ENCODE measurements at regions not wholly inside any gene's neighbourhood (a gene's known extent, or its start where the extent isn't known, plus 50 kb on each side); places are given as distances from the start of the nearest gene placed in this dataset.

- no peak overlapping the region for H3K27ac Mint-ChIP-seq
- H3K9me3 ChIP-seq (ENCODE audit: control insufficient read depth, low read length) = no peaks in the 10 kb centered on the region
- no peak overlapping the region for H3K4me3 ChIP-seq (ENCODE audit: low read length)
- H3K9me3 Mint-ChIP-seq = no peaks in the 10 kb centered on the region
- no peaks in the 10 kb centered on the region for H3K4me1 Mint-ChIP-seq
- H3K36me3 Mint-ChIP-seq (ENCODE audit: low read depth) = no peaks in the 10 kb centered on the region
- H3K27ac ChIP-seq (ENCODE audit: low read depth, low read length) = no peak overlapping the region
- H3K4me1 ChIP-seq (ENCODE audit: control insufficient read depth, insufficient read depth, low read length) = no peaks in the 10 kb centered on the region
- TF ChIP-seq CTCF (conservative IDR thresholded peaks at IDR 0.05) = no peak
- H3K9ac ChIP-seq (ENCODE audit: extremely low read depth, low read length, poor library complexity, severe bottlenecking) = no peak overlapping the region
- H3K36me3 ChIP-seq (ENCODE audit: control insufficient read depth, insufficient read depth, low read length) = no peaks in the 10 kb centered on the region
- 95% methylated on average over 22 to 34 of the region's 34 CpGs for WGBS, 2 experiments (ENCODE audit: insufficient coverage in 1 of 2, insufficient read length in 1 of 2)
- DNase-seq = peak; percentile 41
- H3K27me3 ChIP-seq (ENCODE audit: control insufficient read depth, insufficient read depth, low read length, poor library complexity, severe bottlenecking) = no peaks in the 10 kb centered on the region
- H3K27me3 Mint-ChIP-seq (ENCODE audit: insufficient read depth) = peaks cover 3% of the 10 kb centered on the region
- H3K4me3 Mint-ChIP-seq = no peak overlapping the region
These were observed 130.9 kb upstream of the IQSEC1 start for GRCh38 chr3:13204177-13204581.

DNA sequence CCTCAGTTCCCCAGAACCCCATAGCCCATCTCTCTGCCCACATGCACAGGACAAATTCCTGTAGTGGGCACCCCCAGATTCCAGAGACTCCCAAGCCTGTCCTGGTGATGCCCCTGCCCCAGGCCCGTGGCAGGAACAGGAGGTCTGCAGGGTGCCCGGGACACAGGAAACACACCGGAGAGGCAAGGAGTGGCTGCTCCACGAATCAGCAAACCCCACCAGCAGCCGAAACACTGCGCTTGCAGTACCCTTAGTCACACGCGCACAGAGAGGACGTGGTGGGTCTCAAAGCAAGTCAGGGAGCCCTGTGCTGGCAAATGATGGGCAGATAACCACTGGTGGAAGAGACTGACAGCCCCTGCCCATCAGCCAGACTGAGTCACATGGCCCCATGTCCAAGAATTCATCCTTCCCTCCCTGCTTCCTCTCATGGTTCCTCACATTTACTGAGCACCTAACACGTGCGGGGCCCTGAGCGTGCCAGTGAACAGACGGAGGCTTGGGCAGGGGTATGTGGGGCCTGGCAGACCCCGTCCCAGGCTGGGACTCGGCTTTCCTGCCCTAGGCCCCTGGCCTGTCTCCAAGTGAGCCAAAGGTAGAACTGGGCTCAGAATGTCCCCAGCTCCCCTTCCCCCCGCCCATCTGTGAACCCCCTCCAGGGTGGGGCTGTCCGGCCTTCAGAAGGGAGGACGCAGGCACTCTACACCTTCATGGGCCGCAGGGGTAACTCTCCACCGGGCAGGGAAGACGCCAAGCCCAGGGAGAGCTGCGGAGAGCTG, 130.4 kb upstream of the IQSEC1 start:
- Histone ChIP-seq H3K27me3 (ENCODE audit: control insufficient read depth, insufficient read depth, low read length, poor library complexity, severe bottlenecking) (no peaks in the 10 kb centered on the region), H3K4me3 (ENCODE audit: low read length) (no peak overlapping the region), H3K4me1 (ENCODE audit: control insufficient read depth, insufficient read depth, low read length) (no peaks in the 10 kb centered on the region), H3K27ac (ENCODE audit: low read depth, low read length) (no peak overlapping the region), H3K36me3 (ENCODE audit: control insufficient read depth, insufficient read depth, low read length) (no peaks in the 10 kb centered on the region), H3K9ac (ENCODE audit: extremely low read depth, low read length, poor library complexity, severe bottlenecking) (no peak overlapping the region), H3K9me3 (ENCODE audit: control insufficient read depth, low read length) (no peaks in the 10 kb centered on the region)
- H3K27me3 Mint-ChIP-seq (ENCODE audit: insufficient read depth) = peaks cover 3% of the 10 kb centered on the region
- 87 to 95% methylated on average over 20 to 22 of the region's 22 CpGs for WGBS, 2 experiments (ENCODE audit: insufficient coverage in 1 of 2, insufficient read length in 1 of 2)
- no peak overlapping the region for H3K4me3 Mint-ChIP-seq
- no peak overlapping the region for H3K27ac Mint-ChIP-seq
- H3K4me1 Mint-ChIP-seq = no peaks in the 10 kb centered on the region
- DNase-seq = peak; percentile 46
- no peak for TF ChIP-seq CTCF (conservative IDR thresholded peaks at IDR 0.05)
- no peaks in the 10 kb centered on the region for H3K9me3 Mint-ChIP-seq
- no peaks in the 10 kb centered on the region for H3K36me3 Mint-ChIP-seq (ENCODE audit: low read depth)

GRCh38 chr3:13202744-13203397, 129.6 kb upstream of the IQSEC1 start:
- Histone ChIP-seq H3K4me3 (ENCODE audit: low read length) (no peak overlapping the region), H3K9ac (ENCODE audit: extremely low read depth, low read length, poor library complexity, severe bottlenecking) (no peak overlapping the region), H3K27ac (ENCODE audit: low read depth, low read length) (no peak overlapping the region), H3K4me1 (ENCODE audit: control insufficient read depth, insufficient read depth, low read length) (no peaks in the 10 kb centered on the region), H3K9me3 (ENCODE audit: control insufficient read depth, low read length) (no peaks in the 10 kb centered on the region), H3K36me3 (ENCODE audit: control insufficient read depth, insufficient read depth, low read length) (no peaks in the 10 kb centered on the region), H3K27me3 (ENCODE audit: control insufficient read depth, insufficient read depth, low read length, poor library complexity, severe bottlenecking) (no peaks in the 10 kb centered on the region)
- Mint-ChIP-seq H3K9me3 (no peaks in the 10 kb centered on the region), H3K27ac (no peak overlapping the region), H3K36me3 (ENCODE audit: low read depth) (no peaks in the 10 kb centered on the region), H3K4me3 (no peak overlapping the region), H3K27me3 (ENCODE audit: insufficient read depth) (peaks cover 3% of the 10 kb centered on the region), H3K4me1 (no peaks in the 10 kb centered on the region)
- no peak for DNase-seq
- no peak for TF ChIP-seq CTCF (conservative IDR thresholded peaks at IDR 0.05)
- WGBS, 2 experiments (ENCODE audit: insufficient coverage in 1 of 2, insufficient read length in 1 of 2) = 95% methylated on average over 12 to 16 of the region's 16 CpGs

Measured in endodermal cell (in vitro differentiated cells).